CD4-positive, CD25-positive, alpha-beta regulatory T cell (primary cell): ENCODE measurements at regions not wholly inside any gene's neighbourhood (a gene's known extent, or its start where the extent isn't known, plus 50 kb on each side); places are given as distances from the start of the nearest gene placed in this dataset.

ENCODE experiments used
- ATAC-seq, 2 donors: fragments of 150-1000 bp; cut with Tn5 transposase; one replicate each; pipeline ENCODE4 v1.10.0; 2021; ENCODE audit warnings: low read depth in 2 of 2, moderate number of reproducible peaks in 2 of 2, moderate library complexity in 1 of 2
- DNase-seq, 3 donors: peaks; one replicate each; pipeline versions ENCODE4 v3.0.0 to v3.0.0-alpha.2; 2012 to 2022; ENCODE audit warnings: mixed read lengths in 1 of 3
- H3K27ac ChIP-seq: one replicate; pipeline ENCODE4 v1.7.0; 2013; ENCODE audit warnings: mild to moderate bottlenecking, low read length; ENCODE audit not compliant: insufficient read depth, poor library complexity, severe bottlenecking
- H3K27me3 ChIP-seq: one replicate; pipeline ENCODE4 v1.7.0; 2013; ENCODE audit warnings: low read length; ENCODE audit not compliant: control insufficient read depth, insufficient read depth
- H3K36me3 ChIP-seq: one replicate; pipeline ENCODE4 v1.7.0; 2013; ENCODE audit warnings: mild to moderate bottlenecking, low read length, moderate library complexity; ENCODE audit not compliant: control insufficient read depth, insufficient read depth
- H3K4me1 ChIP-seq: 2 replicates; pipeline ENCODE4 v1.7.0; 2013; ENCODE audit warnings: mild to moderate bottlenecking, low read length; ENCODE audit not compliant: insufficient read depth, control insufficient read depth, poor library complexity, severe bottlenecking
- H3K4me3 ChIP-seq: one replicate; pipeline ENCODE4 v1.7.0; 2013; ENCODE audit warnings: low read depth, mild to moderate bottlenecking, low read length, moderate library complexity
- H3K9me3 ChIP-seq, 2 experiments: 1 replicate in 1 of 2; 2 replicates in 1 of 2; pipeline ENCODE4 v1.7.0; 2013; ENCODE audit warnings: low read length in 2 of 2, mild to moderate bottlenecking in 1 of 2, moderate library complexity in 1 of 2; ENCODE audit not compliant: control insufficient read depth in 2 of 2
- H3K27ac Mint-ChIP-seq, 3 donors: one replicate each; pipeline ENCODE4 v1.8.0; 2020 to 2022; ENCODE audit warnings: mild to moderate bottlenecking in 3 of 3, mixed read lengths in 3 of 3, moderate library complexity in 2 of 3
- H3K27me3 Mint-ChIP-seq: one replicate; pipeline ENCODE4 v1.8.0; 2022; ENCODE audit warnings: mild to moderate bottlenecking, mixed read lengths
- H3K36me3 Mint-ChIP-seq: one replicate; pipeline ENCODE4 v1.8.0; 2020; ENCODE audit warnings: mixed read lengths
- H3K4me1 Mint-ChIP-seq, 4 donors: one replicate each; pipeline ENCODE4 v1.8.0; 2020 to 2022; ENCODE audit warnings: mixed read lengths in 4 of 4, mild to moderate bottlenecking in 1 of 4
- H3K4me3 Mint-ChIP-seq, 4 donors: one replicate each; pipeline ENCODE4 v1.8.0; 2020 to 2022; ENCODE audit warnings: mild to moderate bottlenecking in 4 of 4, mixed read lengths in 4 of 4, moderate library complexity in 3 of 4
- H3K9me3 Mint-ChIP-seq, 7 donors: one replicate each; pipeline ENCODE4 v1.8.0; 2020 to 2022; ENCODE audit warnings: mixed read lengths in 7 of 7, mild to moderate bottlenecking in 3 of 7, moderate library complexity in 2 of 7

GRCh38 chr11:122261546-122261945, 145.5 kb upstream of the BLID start:
- no peaks in the 10 kb centered on the region for H3K4me1 ChIP-seq
- H3K36me3 Mint-ChIP-seq = no peaks in the 10 kb centered on the region
- H3K4me3 ChIP-seq = no peak overlapping the region
- H3K9me3 ChIP-seq = no peaks in the 10 kb centered on the region
- no peak overlapping the region for H3K27ac Mint-ChIP-seq
- no peak overlapping the region for H3K4me3 Mint-ChIP-seq
- no peak for ATAC-seq
- peaks cover 9% of the 10 kb centered on the region for H3K27me3 Mint-ChIP-seq
- no peak overlapping the region for H3K27ac ChIP-seq
- DNase-seq = no peak
- H3K27me3 ChIP-seq = no peaks in the 10 kb centered on the region
- no peaks in the 10 kb centered on the region for H3K36me3 ChIP-seq
- H3K4me1 Mint-ChIP-seq = no peaks in the 10 kb centered on the region
- peaks cover 0 to 2% (median 0%) of the 10 kb centered on the region in 7 donors for H3K9me3 Mint-ChIP-seq

- no peak overlapping the region for H3K4me3 Mint-ChIP-seq
- peaks cover 14% of the 10 kb centered on the region for H3K27me3 Mint-ChIP-seq
- H3K36me3 Mint-ChIP-seq = no peaks in the 10 kb centered on the region
- H3K27me3 ChIP-seq = no peaks in the 10 kb centered on the region
- no peaks in the 10 kb centered on the region for H3K9me3 ChIP-seq
- H3K27ac Mint-ChIP-seq = no peak overlapping the region
- ATAC-seq (no peak), DNase-seq (no peak)
- H3K9me3 Mint-ChIP-seq = peaks cover 0 to 5% (median 2%) of the 10 kb centered on the region in 7 donors
- H3K4me1 Mint-ChIP-seq = no peaks in the 10 kb centered on the region
- H3K4me3 ChIP-seq = no peak overlapping the region
- H3K4me1 ChIP-seq = no peaks in the 10 kb centered on the region
- no peaks in the 10 kb centered on the region for H3K36me3 ChIP-seq
- H3K27ac ChIP-seq = no peak overlapping the region
Measured at GRCh38 chr11:122259195-122259821, 143.3 kb upstream of the BLID start.

GRCh38 chr11:122258446-122259194, 142.6 kb upstream of the BLID start:
- Histone ChIP-seq H3K27ac (no peak overlapping the region), H3K36me3 (no peaks in the 10 kb centered on the region)

GRCh38 chr11:122253589-122254231, 137.7 kb upstream of the BLID start:
- no peak overlapping the region for H3K4me3 Mint-ChIP-seq
- H3K36me3 Mint-ChIP-seq = no peaks in the 10 kb centered on the region
- no peak for ATAC-seq
- peaks cover 19% of the 10 kb centered on the region for H3K27me3 Mint-ChIP-seq
- Histone ChIP-seq H3K27me3 (no peaks in the 10 kb centered on the region), H3K4me1 (no peaks in the 10 kb centered on the region), H3K4me3 (no peak overlapping the region), H3K9me3 (no peaks in the 10 kb centered on the region), H3K36me3 (no peaks in the 10 kb centered on the region), H3K27ac (no peak overlapping the region)
- H3K9me3 Mint-ChIP-seq = peaks cover 0 to 5% (median 3%) of the 10 kb centered on the region in 7 donors
- no peaks in the 10 kb centered on the region for H3K4me1 Mint-ChIP-seq
- DNase-seq = no peak
- no peak overlapping the region for H3K27ac Mint-ChIP-seq

More at GRCh38 chr11:122258446-122259194, 142.6 kb upstream of the BLID start:
- no peaks in the 10 kb centered on the region for H3K4me1 ChIP-seq
- H3K9me3 ChIP-seq = no peaks in the 10 kb centered on the region
- DNase-seq (no peak), ATAC-seq (no peak)
- Mint-ChIP-seq H3K9me3 (peaks cover 0 to 5% (median 3%) of the 10 kb centered on the region in 7 donors), H3K27ac (no peak overlapping the region), H3K4me3 (no peak overlapping the region), H3K36me3 (no peaks in the 10 kb centered on the region), H3K4me1 (no peaks in the 10 kb centered on the region), H3K27me3 (peaks cover 14% of the 10 kb centered on the region)
- H3K4me3 ChIP-seq = no peak overlapping the region
- H3K27me3 ChIP-seq = no peaks in the 10 kb centered on the region

- Histone ChIP-seq H3K9me3 (no peaks in the 10 kb centered on the region), H3K27me3 (no peaks in the 10 kb centered on the region), H3K4me1 (no peaks in the 10 kb centered on the region), H3K27ac (no peak overlapping the region), H3K36me3 (no peaks in the 10 kb centered on the region), H3K4me3 (no peak overlapping the region)
- Mint-ChIP-seq H3K4me3 (no peak overlapping the region), H3K27ac (no peak overlapping the region), H3K27me3 (peaks cover 5% of the 10 kb centered on the region), H3K36me3 (no peaks in the 10 kb centered on the region), H3K4me1 (no peaks in the 10 kb centered on the region), H3K9me3 (peaks cover 0 to 2% (median 0%) of the 10 kb centered on the region in 7 donors)
- ATAC-seq = no peak
- no peak for DNase-seq
Measured at GRCh38 chr11:122248939-122249338, 132.9 kb upstream of the BLID start.

GRCh38 chr11:122248131-122248530, 132.1 kb upstream of the BLID start:
- Histone ChIP-seq H3K9me3 (no peaks in the 10 kb centered on the region), H3K4me3 (no peak overlapping the region), H3K36me3 (no peaks in the 10 kb centered on the region), H3K27ac (no peak overlapping the region), H3K4me1 (no peaks in the 10 kb centered on the region), H3K27me3 (no peaks in the 10 kb centered on the region)
- no peak for ATAC-seq
- Mint-ChIP-seq H3K9me3 (peaks cover 0 to 2% (median 0%) of the 10 kb centered on the region in 7 donors), H3K27ac (no peak overlapping the region), H3K27me3 (peaks cover 5% of the 10 kb centered on the region), H3K4me1 (no peaks in the 10 kb centered on the region), H3K4me3 (no peak overlapping the region), H3K36me3 (no peaks in the 10 kb centered on the region)
- no peak for DNase-seq

GRCh38 chr11:122246874-122247273, 130.9 kb upstream of the BLID start:
- Histone ChIP-seq H3K27me3 (no peaks in the 10 kb centered on the region), H3K36me3 (no peaks in the 10 kb centered on the region), H3K4me3 (no peak overlapping the region), H3K4me1 (no peaks in the 10 kb centered on the region), H3K27ac (no peak overlapping the region), H3K9me3 (no peaks in the 10 kb centered on the region)
- H3K36me3 Mint-ChIP-seq = no peaks in the 10 kb centered on the region
- H3K9me3 Mint-ChIP-seq = peaks cover 0 to 2% (median 0%) of the 10 kb centered on the region in 7 donors
- H3K27ac Mint-ChIP-seq = no peak overlapping the region
- peaks cover under 1% of the 10 kb centered on the region for H3K27me3 Mint-ChIP-seq
- ATAC-seq (no peak), DNase-seq (no peak)
- no peaks in the 10 kb centered on the region for H3K4me1 Mint-ChIP-seq
- H3K4me3 Mint-ChIP-seq = no peak overlapping the region
